Caco-2 (cell line): ENCODE measurements at regions not wholly inside any gene's neighbourhood (a gene's known extent, or its start where the extent isn't known, plus 50 kb on each side); places are given as distances from the start of the nearest gene placed in this dataset.

Experiments
- BruUV-seq: library from RNA; stranded (reverse); fragments of 400-500 nt; replicated peaks from 2 replicates; lab custom pipeline; 2021; lab: Mats Ljungman, UMichigan
- CTCF ChIA-PET: fragments of 300-600 bp; sonication (Branson Sonifier 250); formaldehyde crosslinking; loops from one replicate; lab custom pipeline; 2022; ENCODE audit warnings: antibody characterized with exemption; lab: Charles Lee
- POLR2A ChIA-PET: fragments of 300-600 bp; sonication (Branson Sonifier 250); formaldehyde crosslinking; loops from one replicate; lab custom pipeline; 2022; ENCODE audit warnings: antibody characterized with exemption; lab: Charles Lee
- DNase-seq, 2 experiments: peaks; one replicate each; pipeline versions ENCODE4 v3.0.0 to v3.0.0-alpha.2; 2020 to 2022
- H3K27me3 ChIP-seq: replicated peaks from 2 replicates; pipeline ENCODE4 v1.6.0; 2011; ENCODE audit warnings: low read length; ENCODE audit not compliant: control insufficient read depth, insufficient read depth
- H3K36me3 ChIP-seq: 2 replicates; pipeline ENCODE4 v1.5.1; 2011; ENCODE audit warnings: low read length; ENCODE audit not compliant: control insufficient read depth, insufficient read depth
- H3K4me1 ChIP-seq: fragments of 250-450 bp; sonication (Bioruptor Pico); 2 replicates; pipeline ENCODE4 v1.5.1; 2020; ENCODE audit warnings: mild to moderate bottlenecking
- H3K4me3 ChIP-seq: 2 replicates; pipeline ENCODE4 v1.5.1; 2011; ENCODE audit warnings: low read depth, mild to moderate bottlenecking, control low read depth, low read length
- H3K9me3 ChIP-seq: fragments of 250-450 bp; sonication (Bioruptor Pico); 2 replicates; pipeline ENCODE4 v1.5.1; 2020; ENCODE audit warnings: mild to moderate bottlenecking, moderate library complexity
- H3K27ac Mint-ChIP-seq: one replicate; pipeline ENCODE4 v1.8.0; 2022; ENCODE audit warnings: mixed read lengths; ENCODE audit not compliant: unreplicated experiment
- H3K27me3 Mint-ChIP-seq: one replicate; pipeline ENCODE4 v1.8.0; 2022; ENCODE audit warnings: mixed read lengths; ENCODE audit not compliant: insufficient read depth, unreplicated experiment
- H3K36me3 Mint-ChIP-seq: one replicate; pipeline ENCODE4 v1.8.0; 2022; ENCODE audit warnings: mild to moderate bottlenecking, mixed read lengths; ENCODE audit not compliant: insufficient read depth, unreplicated experiment
- H3K4me1 Mint-ChIP-seq: one replicate; pipeline ENCODE4 v1.8.0; 2022; ENCODE audit warnings: low read depth, mixed read lengths; ENCODE audit not compliant: unreplicated experiment
- H3K4me3 Mint-ChIP-seq: one replicate; pipeline ENCODE4 v1.8.0; 2022; ENCODE audit warnings: mild to moderate bottlenecking, moderate library complexity, mixed read lengths; ENCODE audit not compliant: unreplicated experiment
- H3K9me3 Mint-ChIP-seq: one replicate; pipeline ENCODE4 v1.8.0; 2022; ENCODE audit warnings: mixed read lengths; ENCODE audit not compliant: unreplicated experiment
- CTCF ChIP-seq, 2 experiments: fragments of 200-600 bp in 1 of 2; IDR thresholded peaks; 1 replicate in 1 of 2; 2 replicates in 1 of 2; pipeline versions ENCODE4 v1.5.1 to v1.8.0; 2011 to 2022; ENCODE audit warnings: antibody characterized with exemption in 1 of 2, control low read depth in 1 of 2, inconsistent platforms in 1 of 2, low read depth in 1 of 2, low read length in 1 of 2, mild to moderate bottlenecking in 1 of 2, moderate library complexity in 1 of 2; ENCODE audit not compliant: insufficient read depth in 1 of 2, severe bottlenecking in 1 of 2, unreplicated experiment in 1 of 2
- intact Hi-C: fragments of 100-400 bp; cut with micrococcal nuclease; formaldehyde crosslinking; loops from one replicate; pipeline ENCODE4 v1.10.0; 2022; ENCODE audit not compliant: unreplicated experiment

DNA sequence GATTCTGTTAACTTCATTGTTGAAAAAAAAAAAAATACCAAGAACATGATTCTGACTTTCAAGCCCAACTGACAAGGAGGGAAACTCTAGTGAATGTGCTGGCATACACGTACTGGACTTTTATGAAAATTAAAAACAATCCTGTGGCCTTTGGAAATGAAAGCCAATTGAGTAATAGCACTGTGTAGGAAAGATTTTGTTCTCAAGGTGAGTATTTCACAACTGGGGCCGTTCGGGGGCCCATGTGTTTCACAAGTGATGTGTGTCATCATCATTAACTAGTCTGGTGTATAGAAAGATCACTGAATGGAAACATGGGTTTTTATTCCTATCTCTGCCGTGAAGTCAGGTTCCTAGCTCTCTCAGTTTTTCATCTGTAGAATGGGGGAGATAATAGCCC, 605.0 kb upstream of the CLINT1 start:
- no peak for TF ChIP-seq CTCF (IDR thresholded peaks at IDR 0.05; ENCODE audit: insufficient read depth in 1 of 2, low read depth in 1 of 2, low read length in 1 of 2, severe bottlenecking in 1 of 2, unreplicated experiment in 1 of 2)
- H3K36me3 ChIP-seq = no peaks in the 10 kb centered on the region
- H3K4me3 ChIP-seq = no peak overlapping the region
- no peaks in the 10 kb centered on the region for H3K9me3 Mint-ChIP-seq
- no peak overlapping the region for H3K4me3 Mint-ChIP-seq
- H3K36me3 Mint-ChIP-seq = no peaks in the 10 kb centered on the region
- intact Hi-C loops = no loop called here
- H3K27me3 Mint-ChIP-seq = peaks cover 14% of the 10 kb centered on the region
- H3K27ac Mint-ChIP-seq = no peak overlapping the region
- no peak for DNase-seq
- H3K4me1 ChIP-seq = no peaks in the 10 kb centered on the region
- no peaks in the 10 kb centered on the region for H3K9me3 ChIP-seq
- BruUV-seq = no TSS peak
- H3K4me1 Mint-ChIP-seq = no peaks in the 10 kb centered on the region
- ChIA-PET POLR2A (no interaction called here), CTCF (no interaction called here)
- no peaks in the 10 kb centered on the region for H3K27me3 ChIP-seq

GRCh38 chr5:158463188-158463587, 604.2 kb upstream of the CLINT1 start:
- H3K27me3 ChIP-seq = no peaks in the 10 kb centered on the region
- Mint-ChIP-seq H3K27me3 (peaks cover 12% of the 10 kb centered on the region), H3K4me1 (no peaks in the 10 kb centered on the region), H3K4me3 (no peak overlapping the region), H3K9me3 (no peaks in the 10 kb centered on the region), H3K27ac (no peak overlapping the region), H3K36me3 (no peaks in the 10 kb centered on the region)
- DNase-seq = no peak
- no peak overlapping the region for H3K4me3 ChIP-seq
- no TSS peak for BruUV-seq
- H3K4me1 ChIP-seq = no peaks in the 10 kb centered on the region
- CTCF ChIA-PET = no interaction called here
- intact Hi-C loops = no loop called here
- no peaks in the 10 kb centered on the region for H3K9me3 ChIP-seq
- H3K36me3 ChIP-seq = no peaks in the 10 kb centered on the region
- POLR2A ChIA-PET = no interaction called here
- TF ChIP-seq CTCF (IDR thresholded peaks at IDR 0.05; ENCODE audit: insufficient read depth in 1 of 2, low read depth in 1 of 2, low read length in 1 of 2, severe bottlenecking in 1 of 2, unreplicated experiment in 1 of 2) = no peak

- Mint-ChIP-seq H3K36me3 (no peaks in the 10 kb centered on the region), H3K4me1 (no peaks in the 10 kb centered on the region), H3K9me3 (no peaks in the 10 kb centered on the region), H3K4me3 (no peak overlapping the region), H3K27ac (no peak overlapping the region), H3K27me3 (peaks cover 13% of the 10 kb centered on the region)
- no peaks in the 10 kb centered on the region for H3K4me1 ChIP-seq
- no peak overlapping the region for H3K4me3 ChIP-seq
- intact Hi-C loops = no loop called here
- CTCF ChIA-PET = no interaction called here
- DNase-seq = no peak
- BruUV-seq = no TSS peak
- H3K36me3 ChIP-seq = no peaks in the 10 kb centered on the region
- no peaks in the 10 kb centered on the region for H3K27me3 ChIP-seq
- no peak for TF ChIP-seq CTCF (IDR thresholded peaks at IDR 0.05; ENCODE audit: insufficient read depth in 1 of 2, low read depth in 1 of 2, low read length in 1 of 2, severe bottlenecking in 1 of 2, unreplicated experiment in 1 of 2)
- POLR2A ChIA-PET = no interaction called here
- H3K9me3 ChIP-seq = no peaks in the 10 kb centered on the region
These were observed 603.6 kb upstream of the CLINT1 start for GRCh38 chr5:158462349-158463114.
